ENCODE measurements at regions not wholly inside any gene's neighbourhood (a gene's known extent, or its start where the extent isn't known, plus 50 kb on each side); places are given as distances from the start of the nearest gene placed in this dataset.

GRCh38 chr6:127641905-127642304, 64.9 kb downstream of the C6orf58 start:
- peak; percentile 54 for DNase-seq (ENCODE audit: low spot score)
